CD4-positive, alpha-beta T cell (primary cell): ENCODE measurements at regions not wholly inside any gene's neighbourhood (a gene's known extent, or its start where the extent isn't known, plus 50 kb on each side); places are given as distances from the start of the nearest gene placed in this dataset.
"Not testable (repeated sequence)": the region's sequence is repeated elsewhere in the genome, so short reads cannot be mapped to it uniquely, and the experiment has no call there.

Source experiments
- ATAC-seq: fragments of 200-7000 bp; cut with Tn5 transposase; one replicate; pipeline ENCODE4 v1.10.0; 2022; ENCODE audit warnings: mild to moderate bottlenecking; ENCODE audit not compliant: poor library complexity
- CTCF ChIA-PET: fragments of 350-600 bp; sonication (Branson Sonifier 250); formaldehyde crosslinking; loops from one replicate; lab custom pipeline; 2021; ENCODE audit warnings: antibody characterized with exemption, inconsistent platforms; lab: Charles Lee
- POLR2A ChIA-PET: fragments of 350-600 bp; sonication (Branson Sonifier 250); formaldehyde crosslinking; loops from one replicate; lab custom pipeline; 2021; ENCODE audit warnings: antibody characterized with exemption, inconsistent platforms; lab: Charles Lee
- DNase-seq, 14 experiments: peaks; one replicate each; pipeline ENCODE4 v3.0.0-alpha.2; 2013 to 2020; ENCODE audit warnings: mixed read lengths in 2 of 14
- H3K27ac ChIP-seq, 2 donors: one replicate each; pipeline versions ENCODE4 v1.5.1 to v1.7.0; 2013; ENCODE audit warnings: low read length in 2 of 2, low read depth in 1 of 2, mild to moderate bottlenecking in 1 of 2
- H3K27me3 ChIP-seq, 2 experiments: 1 replicate in 1 of 2; 2 replicates in 1 of 2; pipeline versions ENCODE4 v1.6.1 to v1.7.0; 2013; ENCODE audit warnings: low read length in 2 of 2, control low read depth in 1 of 2, mild to moderate bottlenecking in 1 of 2, moderate library complexity in 1 of 2; ENCODE audit not compliant: insufficient read depth in 2 of 2, control insufficient read depth in 1 of 2
- H3K36me3 ChIP-seq: one replicate; pipeline ENCODE4 v1.6.1; 2013; ENCODE audit warnings: low read length, control low read depth; ENCODE audit not compliant: insufficient read depth
- H3K4me1 ChIP-seq: one replicate; pipeline ENCODE4 v1.6.1; 2013; ENCODE audit warnings: low read length, control low read depth; ENCODE audit not compliant: insufficient read depth
- H3K4me3 ChIP-seq: one replicate; pipeline ENCODE4 v1.5.1; 2013; ENCODE audit warnings: mild to moderate bottlenecking, low read length, moderate library complexity
- H3K9me3 ChIP-seq, 2 experiments: 1 replicate in 1 of 2; 2 replicates in 1 of 2; pipeline versions ENCODE4 v1.6.1 to v1.7.0; 2013; ENCODE audit warnings: low read length in 2 of 2, mild to moderate bottlenecking in 2 of 2, control low read depth in 1 of 2, moderate library complexity in 1 of 2; ENCODE audit not compliant: control insufficient read depth in 1 of 2, insufficient read depth in 1 of 2
- H3K27ac Mint-ChIP-seq: one replicate; pipeline ENCODE4 v1.8.0; 2020; ENCODE audit warnings: mixed read lengths
- H3K27me3 Mint-ChIP-seq: one replicate; pipeline ENCODE4 v1.8.0; 2021; ENCODE audit warnings: mixed read lengths
- H3K36me3 Mint-ChIP-seq: one replicate; pipeline ENCODE4 v1.8.0; 2021; ENCODE audit warnings: low read depth, mixed read lengths
- H3K4me1 Mint-ChIP-seq: one replicate; pipeline ENCODE4 v1.8.0; 2021; ENCODE audit warnings: low read depth, mixed read lengths
- H3K4me3 Mint-ChIP-seq: one replicate; pipeline ENCODE4 v1.8.0; 2020; ENCODE audit warnings: mild to moderate bottlenecking, mixed read lengths
- H3K9me3 Mint-ChIP-seq: one replicate; pipeline ENCODE4 v1.8.0; 2020; ENCODE audit warnings: mixed read lengths
- intact Hi-C, 2 experiments: fragments of 100-400 bp; cut with DNase I in 1 of 2; cut with micrococcal nuclease in 1 of 2; formaldehyde crosslinking; loops; one replicate each; pipeline versions ENCODE4 v1.15.1 to v1.9.0; 2023 to 2025; cut with DNase I, micrococcal nuclease
- TF ChIP-seq, protein P1 (sequence below): fragments of 200-600 bp; IDR thresholded peaks from one replicate; pipeline ENCODE4 v1.8.0; 2022; ENCODE audit warnings: antibody characterized with exemption, mild to moderate bottlenecking

DNA sequence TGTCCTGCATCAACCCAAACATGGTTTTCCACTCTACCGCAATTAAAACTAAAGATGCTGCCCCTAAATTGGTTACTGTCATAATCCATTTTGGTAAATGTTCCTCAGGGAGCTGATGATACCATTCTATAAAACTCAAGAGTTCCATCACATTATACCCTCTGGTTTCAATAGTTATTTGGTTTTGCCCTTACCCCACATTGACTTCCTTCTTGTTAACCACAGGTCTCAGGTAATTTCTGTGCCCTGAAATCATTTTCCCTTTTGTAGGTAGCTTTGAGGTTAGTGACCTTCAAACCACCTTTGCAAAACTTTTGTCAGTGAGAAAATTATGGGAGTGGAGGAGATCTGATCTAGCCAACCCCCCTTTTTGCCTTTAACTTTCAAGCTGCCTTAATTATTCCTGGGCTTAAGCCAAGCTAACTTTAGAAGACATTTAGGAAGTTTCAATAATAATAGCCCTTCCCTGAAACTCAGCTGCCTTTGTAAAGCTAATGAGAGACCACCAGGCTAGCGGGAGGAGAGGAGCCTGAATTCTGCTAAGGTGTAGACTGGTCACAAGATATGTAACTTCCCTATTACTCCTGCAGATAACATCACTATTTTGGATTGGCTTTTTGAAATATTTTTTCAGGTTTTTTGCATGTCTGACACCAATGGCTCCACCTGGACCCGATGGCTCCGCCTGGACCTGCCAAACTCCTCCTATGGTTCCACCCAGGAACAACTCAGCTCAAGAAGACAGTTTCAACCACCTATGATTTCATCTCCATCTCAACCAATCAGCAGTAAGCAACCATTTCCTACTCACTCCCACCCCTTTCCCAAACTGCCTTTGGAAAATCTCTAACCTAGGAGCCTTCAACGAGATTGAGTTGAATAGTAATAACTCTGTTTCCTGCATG lies 224.9 kb downstream of the HS3ST3B1 start:
- H3K27ac Mint-ChIP-seq, result no peak overlapping the region

DNA sequence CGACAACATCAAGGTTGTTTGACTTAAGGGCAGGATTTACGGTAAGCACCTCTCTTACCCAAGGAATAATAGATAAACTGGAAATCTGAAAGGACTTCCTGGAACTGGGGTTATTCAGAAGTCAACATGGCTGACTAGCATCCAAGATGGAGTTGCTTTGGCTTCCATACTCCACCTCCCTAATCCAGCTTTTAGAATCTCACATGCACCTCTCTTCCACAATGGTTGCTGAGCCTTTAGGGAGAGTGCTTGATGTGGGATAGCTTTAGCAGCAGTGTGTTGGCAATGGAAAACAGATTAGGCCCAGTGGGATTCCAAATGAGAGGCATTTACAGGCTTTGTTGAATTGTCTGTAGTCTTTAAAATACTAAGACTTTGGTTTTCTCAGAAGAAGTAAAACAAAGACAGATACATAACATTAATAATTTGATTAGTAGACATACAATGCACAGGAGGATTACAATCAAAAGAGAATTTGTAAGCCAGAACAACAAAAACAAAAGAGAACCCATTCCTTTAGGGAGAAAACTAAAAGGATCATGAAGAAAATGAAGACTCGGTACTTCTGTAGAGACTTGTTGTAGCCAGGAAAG lies 222.0 kb downstream of the HS3ST3B1 start:
- no peaks in the 10 kb centered on the region for H3K36me3 ChIP-seq
- POLR2A ChIA-PET, result no interaction called here
- no peaks in the 10 kb centered on the region for H3K9me3 Mint-ChIP-seq

More for the DNA sequence above, 224.9 kb downstream of the HS3ST3B1 start:
- Mint-ChIP-seq H3K27me3 (no peaks in the 10 kb centered on the region), H3K4me1 (peaks cover 17% of the 10 kb centered on the region), H3K4me3 (no peak overlapping the region), H3K9me3 (no peaks in the 10 kb centered on the region), H3K36me3 (peaks cover 5% of the 10 kb centered on the region)
- intact Hi-C loops, result no loop called here
- ATAC-seq, result no peak
- H3K36me3 ChIP-seq, result no peaks in the 10 kb centered on the region
- H3K27ac ChIP-seq, result no peak overlapping the region
- H3K27me3 ChIP-seq, result no peaks in the 10 kb centered on the region
- TF ChIP-seq, protein P1, sequence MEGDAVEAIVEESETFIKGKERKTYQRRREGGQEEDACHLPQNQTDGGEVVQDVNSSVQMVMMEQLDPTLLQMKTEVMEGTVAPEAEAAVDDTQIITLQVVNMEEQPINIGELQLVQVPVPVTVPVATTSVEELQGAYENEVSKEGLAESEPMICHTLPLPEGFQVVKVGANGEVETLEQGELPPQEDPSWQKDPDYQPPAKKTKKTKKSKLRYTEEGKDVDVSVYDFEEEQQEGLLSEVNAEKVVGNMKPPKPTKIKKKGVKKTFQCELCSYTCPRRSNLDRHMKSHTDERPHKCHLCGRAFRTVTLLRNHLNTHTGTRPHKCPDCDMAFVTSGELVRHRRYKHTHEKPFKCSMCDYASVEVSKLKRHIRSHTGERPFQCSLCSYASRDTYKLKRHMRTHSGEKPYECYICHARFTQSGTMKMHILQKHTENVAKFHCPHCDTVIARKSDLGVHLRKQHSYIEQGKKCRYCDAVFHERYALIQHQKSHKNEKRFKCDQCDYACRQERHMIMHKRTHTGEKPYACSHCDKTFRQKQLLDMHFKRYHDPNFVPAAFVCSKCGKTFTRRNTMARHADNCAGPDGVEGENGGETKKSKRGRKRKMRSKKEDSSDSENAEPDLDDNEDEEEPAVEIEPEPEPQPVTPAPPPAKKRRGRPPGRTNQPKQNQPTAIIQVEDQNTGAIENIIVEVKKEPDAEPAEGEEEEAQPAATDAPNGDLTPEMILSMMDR, result no peak
- CTCF ChIA-PET, result no interaction called here
- peak in 1 of 14 experiments; percentile 4 for DNase-seq
- H3K4me1 ChIP-seq, result no peaks in the 10 kb centered on the region
- no peaks in the 10 kb centered on the region for H3K9me3 ChIP-seq
- no peak overlapping the region for H3K4me3 ChIP-seq
- POLR2A ChIA-PET, result interaction anchor here (0.6 to 0.9 kb wide), 2 partner anchors 20 to 121 kb away, joined by 3 to 4 read pairs; no protein-coding TSS in a partner anchor

DNA sequence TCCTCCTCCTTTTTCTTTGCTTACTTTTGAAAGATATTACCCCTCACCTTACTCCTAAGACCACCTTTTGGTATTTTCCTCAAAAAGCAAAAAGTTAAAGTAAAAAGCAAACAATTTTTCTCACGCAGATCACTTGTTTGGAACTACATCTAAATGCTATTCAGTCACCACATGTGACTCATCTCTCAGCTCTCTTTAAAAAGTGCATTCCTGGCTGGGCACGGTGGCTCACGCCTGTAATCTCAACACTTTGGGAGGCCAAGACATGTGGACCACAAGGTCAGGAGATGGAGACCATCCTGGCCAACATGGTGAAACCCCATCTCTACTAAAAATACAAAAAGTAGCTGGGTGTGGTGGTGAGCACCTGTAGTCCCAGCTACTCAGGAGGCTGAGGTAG lies 218.0 kb downstream of the HS3ST3B1 start:
- H3K27ac Mint-ChIP-seq, H3K4me1 ChIP-seq, CTCF ChIA-PET, H3K36me3 Mint-ChIP-seq, H3K27me3 ChIP-seq, H3K9me3 ChIP-seq, H3K4me3 ChIP-seq, ATAC-seq, H3K36me3 ChIP-seq, H3K27me3 Mint-ChIP-seq, DNase-seq, H3K4me1 Mint-ChIP-seq, H3K27ac ChIP-seq, H3K4me3 Mint-ChIP-seq, H3K9me3 Mint-ChIP-seq: not testable (repeated sequence)
- intact Hi-C loops, result loop anchor here in 1 of 2 experiments (5.0 kb wide), 1 partner anchor 52 kb away; no protein-coding TSS in a partner anchor
- POLR2A ChIA-PET, result interaction anchor here (0.5 kb wide), 1 partner anchor 115 kb away, joined by 3 read pairs; no protein-coding TSS in a partner anchor

More for the DNA sequence above, 222.0 kb downstream of the HS3ST3B1 start:
- Mint-ChIP-seq H3K27me3 (no peaks in the 10 kb centered on the region), H3K4me3 (no peak overlapping the region), H3K4me1 (peaks cover 17% of the 10 kb centered on the region), H3K27ac (no peak overlapping the region), H3K36me3 (no peaks in the 10 kb centered on the region)
- intact Hi-C loops, result no loop called here
- no peaks in the 10 kb centered on the region for H3K27me3 ChIP-seq
- H3K27ac ChIP-seq, result no peak overlapping the region
- H3K4me3 ChIP-seq, result no peak overlapping the region
- H3K9me3 ChIP-seq, result no peaks in the 10 kb centered on the region
- CTCF ChIA-PET, result no interaction called here
- DNase-seq (no peak), ATAC-seq (no peak)
- TF ChIP-seq, protein P1, result no peak
- H3K4me1 ChIP-seq, result no peaks in the 10 kb centered on the region
